Naive thymus-derived CD4-positive, alpha-beta T cell (primary cell): ENCODE measurements at regions not wholly inside any gene's neighbourhood (a gene's known extent, or its start where the extent isn't known, plus 50 kb on each side); places are given as distances from the start of the nearest gene placed in this dataset.

Experiments
- ATAC-seq: fragments of 150-1000 bp; cut with Tn5 transposase; 2 replicates; pipeline ENCODE4 v1.10.0; 2021; ENCODE audit warnings: mild to moderate bottlenecking, moderate library complexity
- CTCF ChIA-PET: fragments of 350-600 bp; sonication (Branson Sonifier 250); formaldehyde crosslinking; loops from one replicate; lab custom pipeline; 2021; ENCODE audit warnings: antibody characterized with exemption; lab: Charles Lee
- POLR2A ChIA-PET: fragments of 350-600 bp; sonication (Branson Sonifier 250); formaldehyde crosslinking; loops from one replicate; lab custom pipeline; 2021; ENCODE audit warnings: antibody characterized with exemption, inconsistent platforms; lab: Charles Lee
- DNase-seq, 9 donors: peaks; one replicate each; pipeline versions ENCODE4 v3.0.0 to v3.0.0-alpha.2; 2020 to 2022; ENCODE audit warnings: mixed read lengths in 1 of 9
- H3K27ac ChIP-seq: one replicate; pipeline ENCODE4 v1.7.0; 2013; ENCODE audit warnings: mild to moderate bottlenecking, low read depth, low read length, moderate library complexity
- H3K27me3 ChIP-seq, 2 donors: one replicate each; pipeline ENCODE4 v1.7.0; 2013; ENCODE audit warnings: low read length in 2 of 2, mild to moderate bottlenecking in 2 of 2, moderate library complexity in 2 of 2; ENCODE audit not compliant: control insufficient read depth in 2 of 2, insufficient read depth in 2 of 2
- H3K36me3 ChIP-seq, 3 experiments: 1 replicate in 2 of 3; 2 replicates in 1 of 3; pipeline ENCODE4 v1.7.0; 2013; ENCODE audit warnings: low read length in 3 of 3, mild to moderate bottlenecking in 3 of 3, moderate library complexity in 1 of 3; ENCODE audit not compliant: insufficient read depth in 3 of 3, control insufficient read depth in 2 of 3
- H3K4me1 ChIP-seq, 2 donors: one replicate each; pipeline ENCODE4 v1.7.0; 2013; ENCODE audit warnings: low read length in 2 of 2, mild to moderate bottlenecking in 2 of 2, moderate library complexity in 1 of 2; ENCODE audit not compliant: control insufficient read depth in 2 of 2, insufficient read depth in 2 of 2
- H3K4me3 ChIP-seq: 2 replicates; pipeline ENCODE4 v1.7.0; 2013; ENCODE audit warnings: mild to moderate bottlenecking, low read length
- H3K9me3 ChIP-seq, 3 experiments: 1 replicate in 2 of 3; 2 replicates in 1 of 3; pipeline ENCODE4 v1.7.0; 2013; ENCODE audit warnings: low read length in 3 of 3; ENCODE audit not compliant: control insufficient read depth in 2 of 3
- H3K27ac Mint-ChIP-seq, 9 donors: one replicate each; pipeline ENCODE4 v1.8.0; 2020 to 2022; ENCODE audit warnings: mixed read lengths in 9 of 9, mild to moderate bottlenecking in 8 of 9, moderate library complexity in 5 of 9, inconsistent platforms in 2 of 9
- H3K27me3 Mint-ChIP-seq, 5 donors: one replicate each; pipeline ENCODE4 v1.8.0; 2021 to 2022; ENCODE audit warnings: mixed read lengths in 5 of 5, mild to moderate bottlenecking in 1 of 5
- H3K36me3 Mint-ChIP-seq, 5 donors: one replicate each; pipeline ENCODE4 v1.8.0; 2020 to 2022; ENCODE audit warnings: mixed read lengths in 5 of 5, mild to moderate bottlenecking in 3 of 5, inconsistent platforms in 1 of 5
- H3K4me1 Mint-ChIP-seq, 7 donors: one replicate each; pipeline ENCODE4 v1.8.0; 2020 to 2022; ENCODE audit warnings: mixed read lengths in 7 of 7, mild to moderate bottlenecking in 3 of 7, inconsistent platforms in 1 of 7
- H3K4me3 Mint-ChIP-seq, 10 donors: one replicate each; pipeline ENCODE4 v1.8.0; 2020 to 2022; ENCODE audit warnings: mild to moderate bottlenecking in 10 of 10, mixed read lengths in 10 of 10, moderate library complexity in 6 of 10, inconsistent platforms in 2 of 10
- H3K9me3 Mint-ChIP-seq, 11 donors: one replicate each; pipeline ENCODE4 v1.8.0; 2020 to 2022; ENCODE audit warnings: mixed read lengths in 11 of 11, mild to moderate bottlenecking in 4 of 11, inconsistent platforms in 1 of 11, moderate library complexity in 1 of 11
- intact Hi-C, 2 donors: fragments of 100-400 bp; cut with micrococcal nuclease; formaldehyde crosslinking; loops; one replicate each; pipeline ENCODE4 v1.15.1; 2023

- peaks cover 0 to 23% (median 5%) of the 10 kb centered on the region in 11 donors for H3K9me3 Mint-ChIP-seq
- no peak overlapping the region for H3K4me3 Mint-ChIP-seq
- H3K36me3 Mint-ChIP-seq = no peaks in the 10 kb centered on the region
- Histone ChIP-seq H3K27me3 (no peaks in the 10 kb centered on the region), H3K27ac (no peak overlapping the region), H3K4me3 (no peak overlapping the region), H3K9me3 (no peaks in the 10 kb centered on the region), H3K4me1 (no peaks in the 10 kb centered on the region), H3K36me3 (no peaks in the 10 kb centered on the region)
- no peaks in the 10 kb centered on the region for H3K27me3 Mint-ChIP-seq
- H3K27ac Mint-ChIP-seq = no peak overlapping the region
- no peak for DNase-seq
- CTCF ChIA-PET = no interaction called here
- intact Hi-C loops = no loop called here
- no peaks in the 10 kb centered on the region for H3K4me1 Mint-ChIP-seq
- ATAC-seq = no peak
- POLR2A ChIA-PET = no interaction called here
These were observed 159.9 kb downstream of the TMEM114 start for GRCh38 chr16:8430401-8430800.

- H3K9me3 Mint-ChIP-seq = peaks cover 0 to 23% (median 6%) of the 10 kb centered on the region in 11 donors
- POLR2A ChIA-PET = no interaction called here
- Histone ChIP-seq H3K9me3 (no peaks in the 10 kb centered on the region), H3K4me1 (no peaks in the 10 kb centered on the region), H3K27me3 (no peaks in the 10 kb centered on the region), H3K27ac (no peak overlapping the region), H3K4me3 (no peak overlapping the region), H3K36me3 (no peaks in the 10 kb centered on the region)
- DNase-seq = no peak
- CTCF ChIA-PET = no interaction called here
- intact Hi-C loops = no loop called here
- H3K27me3 Mint-ChIP-seq = no peaks in the 10 kb centered on the region
- H3K4me3 Mint-ChIP-seq = no peak overlapping the region
- no peak for ATAC-seq
- H3K4me1 Mint-ChIP-seq = no peaks in the 10 kb centered on the region
- H3K36me3 Mint-ChIP-seq = no peaks in the 10 kb centered on the region
- H3K27ac Mint-ChIP-seq = no peak overlapping the region
These were observed 163.7 kb downstream of the TMEM114 start for GRCh38 chr16:8426569-8426968.

GRCh38 chr16:8417145-8417544 lies 173.2 kb downstream of the TMEM114 start:
- no peak overlapping the region for H3K4me3 ChIP-seq
- intact Hi-C loops = no loop called here
- POLR2A ChIA-PET = no interaction called here
- no peak overlapping the region for H3K27ac ChIP-seq
- Mint-ChIP-seq H3K27me3 (no peaks in the 10 kb centered on the region), H3K27ac (no peak overlapping the region), H3K36me3 (no peaks in the 10 kb centered on the region), H3K4me1 (no peaks in the 10 kb centered on the region), H3K9me3 (peaks cover 0 to 9% (median 5%) of the 10 kb centered on the region in 11 donors), H3K4me3 (no peak overlapping the region)
- no peaks in the 10 kb centered on the region for H3K4me1 ChIP-seq
- H3K27me3 ChIP-seq = no peaks in the 10 kb centered on the region
- H3K9me3 ChIP-seq = no peaks in the 10 kb centered on the region
- H3K36me3 ChIP-seq = no peaks in the 10 kb centered on the region
- CTCF ChIA-PET = no interaction called here
- no peak for DNase-seq
- no peak for ATAC-seq

- no peak for ATAC-seq
- Mint-ChIP-seq H3K27me3 (no peaks in the 10 kb centered on the region), H3K36me3 (no peaks in the 10 kb centered on the region), H3K27ac (no peak overlapping the region), H3K4me1 (peaks cover 0 to 1% (median 0%) of the 10 kb centered on the region in 7 donors), H3K9me3 (peaks cover 1 to 16% (median 6%) of the 10 kb centered on the region in 11 donors), H3K4me3 (no peak overlapping the region)
- H3K27me3 ChIP-seq = no peaks in the 10 kb centered on the region
- ChIA-PET CTCF (no interaction called here), POLR2A (no interaction called here)
- no peaks in the 10 kb centered on the region for H3K9me3 ChIP-seq
- no peak overlapping the region for H3K27ac ChIP-seq
- no peaks in the 10 kb centered on the region for H3K4me1 ChIP-seq
- no peak for DNase-seq
- H3K4me3 ChIP-seq = no peak overlapping the region
- intact Hi-C loops = no loop called here
- no peaks in the 10 kb centered on the region for H3K36me3 ChIP-seq
These were observed 181.3 kb downstream of the TMEM114 start for GRCh38 chr16:8408855-8409567.

GRCh38 chr16:8407351-8407750 lies 183.0 kb downstream of the TMEM114 start:
- H3K27ac ChIP-seq = no peak overlapping the region
- ATAC-seq (no peak), DNase-seq (no peak)
- H3K4me3 ChIP-seq = no peak overlapping the region
- no peaks in the 10 kb centered on the region for H3K36me3 ChIP-seq
- Mint-ChIP-seq H3K27ac (no peak overlapping the region), H3K4me3 (no peak overlapping the region), H3K4me1 (peaks cover 0 to 1% (median 0%) of the 10 kb centered on the region in 7 donors), H3K9me3 (peaks cover 1 to 16% (median 8%) of the 10 kb centered on the region in 11 donors), H3K27me3 (no peaks in the 10 kb centered on the region), H3K36me3 (no peaks in the 10 kb centered on the region)
- no peaks in the 10 kb centered on the region for H3K4me1 ChIP-seq
- no peaks in the 10 kb centered on the region for H3K9me3 ChIP-seq
- ChIA-PET POLR2A (no interaction called here), CTCF (no interaction called here)
- H3K27me3 ChIP-seq = no peaks in the 10 kb centered on the region
- intact Hi-C loops = no loop called here

- POLR2A ChIA-PET = no interaction called here
- no peaks in the 10 kb centered on the region for H3K27me3 Mint-ChIP-seq
- H3K4me3 ChIP-seq = no peak overlapping the region
- H3K27me3 ChIP-seq = no peaks in the 10 kb centered on the region
- H3K36me3 ChIP-seq = no peaks in the 10 kb centered on the region
- H3K27ac ChIP-seq = no peak overlapping the region
- CTCF ChIA-PET = no interaction called here
- peaks cover 0 to 10% (median 6%) of the 10 kb centered on the region in 11 donors for H3K9me3 Mint-ChIP-seq
- H3K4me3 Mint-ChIP-seq = no peak overlapping the region
- intact Hi-C loops = no loop called here
- no peaks in the 10 kb centered on the region for H3K36me3 Mint-ChIP-seq
- peaks cover 0 to 1% (median 0%) of the 10 kb centered on the region in 7 donors for H3K4me1 Mint-ChIP-seq
- ATAC-seq = no peak
- H3K4me1 ChIP-seq = no peaks in the 10 kb centered on the region
- H3K27ac Mint-ChIP-seq = no peak overlapping the region
- no peaks in the 10 kb centered on the region for H3K9me3 ChIP-seq
- DNase-seq = no peak
These were observed 186.1 kb downstream of the TMEM114 start for GRCh38 chr16:8403978-8404749.
